Testis (tissue), 2 donors: ENCODE measurements at regions not wholly inside any gene's neighbourhood (a gene's known extent, or its start where the extent isn't known, plus 50 kb on each side); places are given as distances from the start of the nearest gene placed in this dataset.

ENCODE experiments used
- POLR2A ChIP-seq: fragments of 450-650 bp; IDR thresholded peaks from one replicate; pipeline ENCODE4 v1.6.1; 2017; ENCODE audit warnings: antibody characterized with exemption, mild to moderate bottlenecking, moderate library complexity
- TF ChIP-seq, protein P1 (sequence below), 3 experiments: fragments of 450-650 bp in 2 of 3; fragments of 200-600 bp in 1 of 3; sonication (generic) in 1 of 3; IDR thresholded peaks; one replicate each; pipeline ENCODE4 v1.5.1; 2016 to 2019; ENCODE audit warnings: antibody characterized with exemption in 3 of 3, mild to moderate bottlenecking in 2 of 3, moderate library complexity in 1 of 3

DNA sequence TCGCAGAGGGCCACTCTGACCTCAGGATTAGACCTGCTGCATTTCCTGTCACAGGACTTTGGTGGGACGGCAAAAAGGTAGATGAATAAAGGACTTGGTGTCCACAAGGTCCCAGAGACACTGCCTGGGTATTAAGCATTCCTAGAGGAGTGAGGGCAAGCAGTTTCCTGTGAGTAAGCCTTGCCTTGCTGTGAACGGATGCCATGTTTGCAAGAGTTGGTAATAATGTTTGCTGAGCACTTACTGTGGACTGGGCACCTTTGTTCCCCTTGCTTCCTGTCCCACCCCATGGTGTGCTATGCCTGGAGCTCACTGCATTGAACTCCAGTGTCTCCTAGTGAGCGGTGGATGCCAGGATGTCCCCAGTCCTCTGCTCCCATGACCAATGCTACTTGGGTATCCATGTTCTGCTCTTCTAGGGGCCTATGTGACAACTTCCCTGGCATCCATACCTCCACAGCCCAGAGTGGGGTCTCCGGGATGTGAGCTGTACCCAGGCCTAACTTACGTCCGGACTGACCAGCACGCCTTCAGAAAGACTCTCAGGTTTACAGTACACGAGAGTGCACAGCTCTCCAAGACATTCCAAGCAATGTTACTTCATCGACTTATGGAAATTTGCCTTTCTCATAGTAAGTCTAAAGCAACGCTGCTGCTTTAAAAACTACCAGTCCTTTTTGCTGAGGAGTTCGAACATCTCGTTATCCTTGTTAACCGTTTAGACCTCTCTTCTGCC lies 95.5 kb upstream of the MSX1 start:
- TF ChIP-seq, protein P1, sequence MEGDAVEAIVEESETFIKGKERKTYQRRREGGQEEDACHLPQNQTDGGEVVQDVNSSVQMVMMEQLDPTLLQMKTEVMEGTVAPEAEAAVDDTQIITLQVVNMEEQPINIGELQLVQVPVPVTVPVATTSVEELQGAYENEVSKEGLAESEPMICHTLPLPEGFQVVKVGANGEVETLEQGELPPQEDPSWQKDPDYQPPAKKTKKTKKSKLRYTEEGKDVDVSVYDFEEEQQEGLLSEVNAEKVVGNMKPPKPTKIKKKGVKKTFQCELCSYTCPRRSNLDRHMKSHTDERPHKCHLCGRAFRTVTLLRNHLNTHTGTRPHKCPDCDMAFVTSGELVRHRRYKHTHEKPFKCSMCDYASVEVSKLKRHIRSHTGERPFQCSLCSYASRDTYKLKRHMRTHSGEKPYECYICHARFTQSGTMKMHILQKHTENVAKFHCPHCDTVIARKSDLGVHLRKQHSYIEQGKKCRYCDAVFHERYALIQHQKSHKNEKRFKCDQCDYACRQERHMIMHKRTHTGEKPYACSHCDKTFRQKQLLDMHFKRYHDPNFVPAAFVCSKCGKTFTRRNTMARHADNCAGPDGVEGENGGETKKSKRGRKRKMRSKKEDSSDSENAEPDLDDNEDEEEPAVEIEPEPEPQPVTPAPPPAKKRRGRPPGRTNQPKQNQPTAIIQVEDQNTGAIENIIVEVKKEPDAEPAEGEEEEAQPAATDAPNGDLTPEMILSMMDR (IDR thresholded peaks at IDR 0.05), result no peak
- TF ChIP-seq POLR2A, result no peak
